Fibroblast of mammary gland (primary cell): ENCODE measurements at regions not wholly inside any gene's neighbourhood (a gene's known extent, or its start where the extent isn't known, plus 50 kb on each side); places are given as distances from the start of the nearest gene placed in this dataset.
A peak's percentile ranks its signal among the peaks of the same experiment; 100 is the strongest.

Experiments used
- DNase-seq: peaks from one replicate; pipeline ENCODE4 v3.0.0-alpha.2; 2010; ENCODE audit warnings: low read depth
- H3K4me3 ChIP-seq: 2 replicates; pipeline ENCODE4 v1.5.1; 2011; ENCODE audit warnings: low read depth, mild to moderate bottlenecking, low read length, moderate library complexity; ENCODE audit not compliant: control insufficient read depth
- TF ChIP-seq, protein P1 (sequence below): conservative IDR thresholded peaks from 2 replicates; pipeline ENCODE4 v1.5.1; 2011; ENCODE audit warnings: low read depth, low read length, inconsistent platforms; ENCODE audit not compliant: control insufficient read depth, insufficient read depth

DNA sequence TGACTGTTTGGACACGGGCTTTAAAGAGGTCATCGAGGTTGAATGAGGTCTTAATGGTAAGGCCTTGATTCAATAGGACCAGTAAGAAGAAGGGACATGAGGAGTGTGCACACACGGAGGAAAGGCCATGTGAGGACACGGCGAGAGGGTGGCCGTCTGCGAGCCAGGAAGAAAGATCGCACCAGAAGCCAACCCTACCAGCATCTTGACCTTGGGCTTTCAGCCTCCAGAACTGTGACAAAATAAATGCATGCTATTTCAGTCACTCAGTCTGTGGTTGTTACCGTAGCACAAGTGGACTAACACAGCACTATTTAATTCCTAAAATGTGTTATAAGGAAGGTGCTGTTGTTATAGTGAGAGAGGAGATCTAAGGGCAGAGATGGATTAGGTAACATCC is 468.6 kb upstream of the FAT1 start:
- TF ChIP-seq, protein P1, sequence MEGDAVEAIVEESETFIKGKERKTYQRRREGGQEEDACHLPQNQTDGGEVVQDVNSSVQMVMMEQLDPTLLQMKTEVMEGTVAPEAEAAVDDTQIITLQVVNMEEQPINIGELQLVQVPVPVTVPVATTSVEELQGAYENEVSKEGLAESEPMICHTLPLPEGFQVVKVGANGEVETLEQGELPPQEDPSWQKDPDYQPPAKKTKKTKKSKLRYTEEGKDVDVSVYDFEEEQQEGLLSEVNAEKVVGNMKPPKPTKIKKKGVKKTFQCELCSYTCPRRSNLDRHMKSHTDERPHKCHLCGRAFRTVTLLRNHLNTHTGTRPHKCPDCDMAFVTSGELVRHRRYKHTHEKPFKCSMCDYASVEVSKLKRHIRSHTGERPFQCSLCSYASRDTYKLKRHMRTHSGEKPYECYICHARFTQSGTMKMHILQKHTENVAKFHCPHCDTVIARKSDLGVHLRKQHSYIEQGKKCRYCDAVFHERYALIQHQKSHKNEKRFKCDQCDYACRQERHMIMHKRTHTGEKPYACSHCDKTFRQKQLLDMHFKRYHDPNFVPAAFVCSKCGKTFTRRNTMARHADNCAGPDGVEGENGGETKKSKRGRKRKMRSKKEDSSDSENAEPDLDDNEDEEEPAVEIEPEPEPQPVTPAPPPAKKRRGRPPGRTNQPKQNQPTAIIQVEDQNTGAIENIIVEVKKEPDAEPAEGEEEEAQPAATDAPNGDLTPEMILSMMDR, result no peak
- no peak for DNase-seq
- H3K4me3 ChIP-seq, result no peak overlapping the region

DNA sequence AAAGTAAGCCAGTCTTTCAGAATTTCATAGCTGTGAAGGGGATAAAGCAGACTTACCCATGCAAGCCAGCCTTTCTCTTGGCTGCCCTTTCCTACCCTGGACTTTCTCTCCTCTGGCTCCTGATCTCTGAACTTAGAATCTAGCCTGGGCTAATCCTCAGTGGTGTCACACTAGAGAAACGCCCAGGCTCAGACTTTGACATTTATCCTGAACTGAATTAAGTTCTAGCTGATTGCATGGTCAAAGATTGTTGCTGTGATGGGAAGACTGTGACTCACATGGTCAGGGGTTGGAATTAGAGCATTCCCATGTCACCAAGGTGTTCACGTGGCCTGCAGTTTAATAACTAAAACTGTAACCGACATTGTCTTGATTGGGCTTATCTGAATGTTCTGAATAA is 469.5 kb upstream of the FAT1 start:
- TF ChIP-seq, protein P1, result no peak
- no peak overlapping the region for H3K4me3 ChIP-seq
- DNase-seq, result no peak

- no peak for DNase-seq
Measured at GRCh38 chr4:187204389-187204918, 480.8 kb upstream of the FAT1 start.

GRCh38 chr4:187207931-187208330 is 484.3 kb upstream of the FAT1 start:
- H3K4me3 ChIP-seq, result no peak overlapping the region
- no peak for DNase-seq
- TF ChIP-seq, protein P1, result no peak

More at GRCh38 chr4:187204389-187204918, 480.8 kb upstream of the FAT1 start:
- TF ChIP-seq, protein P1, result no peak
- H3K4me3 ChIP-seq, result no peak overlapping the region

DNA sequence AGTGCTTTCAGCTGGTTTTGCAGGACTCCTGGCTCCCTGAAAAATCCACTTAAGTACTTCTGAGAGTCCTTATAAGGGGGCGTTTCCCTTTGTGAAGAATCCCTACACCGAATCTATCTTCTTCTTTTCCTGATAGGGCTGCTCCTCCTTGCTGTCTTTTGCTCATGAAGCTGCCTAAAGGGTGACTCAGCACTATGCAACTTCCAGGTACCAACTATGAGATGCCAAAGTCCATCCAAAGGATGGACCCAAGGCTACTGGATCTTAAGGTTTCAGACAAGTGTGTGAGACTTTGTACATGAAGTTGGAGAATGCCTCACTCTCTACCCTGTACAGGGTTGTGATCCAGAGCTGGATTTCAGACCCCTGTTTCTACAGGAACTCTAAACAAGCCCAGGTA is 485.0 kb upstream of the FAT1 start:
- no peak overlapping the region for H3K4me3 ChIP-seq
- no peak for DNase-seq
- TF ChIP-seq, protein P1, result no peak

DNA sequence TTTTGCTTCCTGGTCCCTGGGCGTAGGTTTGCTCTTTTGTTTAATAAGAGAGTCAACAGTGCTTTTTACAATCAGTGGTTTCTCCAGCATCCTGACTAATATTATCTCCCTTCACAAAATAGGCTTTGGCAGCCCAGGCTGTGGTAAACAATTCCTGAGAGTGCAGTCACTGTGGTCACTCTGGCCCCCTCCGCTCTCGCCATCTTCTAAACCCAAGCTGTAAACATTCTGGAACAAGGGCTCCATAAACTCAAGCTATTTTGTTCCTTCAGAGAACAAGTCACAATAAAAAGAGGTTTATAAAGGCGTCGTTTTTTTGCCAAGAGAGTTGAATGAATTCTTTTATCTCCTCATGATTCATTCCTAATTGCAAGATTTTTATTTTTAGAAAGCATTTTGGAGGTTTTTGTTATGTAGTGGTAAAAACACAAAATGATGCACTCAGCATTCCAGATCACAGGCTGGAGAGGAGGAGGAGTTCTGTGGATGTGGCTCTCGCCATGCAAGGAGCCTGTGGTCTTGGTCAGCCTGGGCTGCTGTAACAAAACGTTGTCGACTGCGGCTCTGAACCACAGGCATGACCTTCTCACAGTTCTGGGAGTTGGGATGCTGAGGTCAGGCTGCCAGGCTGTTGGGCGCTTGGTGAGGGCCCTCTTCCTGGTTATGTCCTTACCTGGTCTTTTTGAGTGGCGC is 486.4 kb upstream of the FAT1 start:
- no peak overlapping the region for H3K4me3 ChIP-seq
- DNase-seq, result peak; percentile 25
- TF ChIP-seq, protein P1, result no peak
